ENCODE measurements at regions not wholly inside any gene's neighbourhood (a gene's known extent, or its start where the extent isn't known, plus 50 kb on each side); places are given as distances from the start of the nearest gene placed in this dataset.

GRCh38 chrX:148365233-148365632 is 135.2 kb upstream of the AFF2 start:
- TF ChIP-seq POLR2A (IDR thresholded peaks at IDR 0.05) = no peak
- no peak for TF ChIP-seq CTCF (IDR thresholded peaks at IDR 0.05)

Measured in Peyer's patch (tissue), 4 donors.